DMS153 (cell line): ENCODE measurements at regions not wholly inside any gene's neighbourhood (a gene's known extent, or its start where the extent isn't known, plus 50 kb on each side); places are given as distances from the start of the nearest gene placed in this dataset.

ENCODE experiments used
- DNase-seq: peaks from one replicate; lab custom pipeline; 2025; lab: John Stamatoyannopoulos, UW

DNA sequence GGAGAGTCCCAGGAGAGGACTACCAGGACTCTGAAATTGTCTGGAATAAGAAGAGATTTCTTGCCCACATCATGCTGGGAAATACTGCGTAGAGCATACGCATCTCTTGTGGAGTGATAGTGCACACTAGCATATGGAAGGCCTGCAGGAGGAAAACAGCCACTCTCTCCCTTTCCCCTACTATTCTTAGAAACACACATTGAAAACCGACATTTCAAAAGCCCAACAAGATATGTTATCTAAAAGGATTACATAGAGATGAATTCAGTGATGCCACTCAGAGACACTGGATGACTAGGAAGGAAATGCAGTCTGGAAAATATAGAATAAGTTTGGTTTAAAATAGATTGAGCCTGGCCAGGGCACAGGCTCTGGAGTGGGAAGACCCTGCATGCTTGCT lies 388.7 kb upstream of the NBEA start:
- no peak for DNase-seq

DNA sequence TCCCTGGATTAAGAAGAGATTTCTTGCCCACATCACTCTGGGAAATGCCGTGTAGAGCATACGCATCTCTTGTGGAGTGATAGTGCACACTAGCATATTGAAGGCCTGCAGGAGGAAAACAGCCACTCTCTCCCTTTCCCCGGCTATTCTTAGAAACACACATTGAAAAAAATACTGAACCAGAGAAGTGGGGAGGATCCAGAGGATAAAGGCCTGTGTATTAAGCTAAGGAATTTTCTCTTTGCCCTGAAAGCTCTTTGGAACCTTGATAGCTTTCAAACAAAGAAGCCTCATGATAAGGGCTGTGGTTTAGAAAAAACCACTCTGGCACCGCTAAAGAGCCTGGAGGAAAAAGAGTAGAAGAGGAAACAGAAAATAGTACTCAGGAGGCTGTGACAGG lies 386.1 kb upstream of the NBEA start:
- no peak for DNase-seq

DNA sequence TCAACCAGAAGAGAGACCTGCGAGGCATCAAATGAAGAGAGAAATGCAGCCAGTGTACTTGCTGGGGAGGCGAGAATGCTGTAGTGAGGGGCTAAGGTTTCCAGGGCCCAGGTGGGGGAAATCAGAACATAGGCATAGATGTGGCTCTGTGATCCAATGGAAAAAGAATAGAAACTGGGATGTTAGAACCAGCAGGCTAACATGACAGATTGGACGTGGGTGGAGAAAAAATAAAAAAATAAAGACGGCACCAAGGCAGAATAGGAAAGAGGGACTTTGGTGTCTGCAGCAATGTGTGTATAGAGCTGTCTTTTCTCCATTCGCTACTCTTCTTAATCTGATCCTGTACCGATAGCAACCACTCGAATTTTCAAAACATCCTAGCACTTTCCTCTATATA lies 381.0 kb upstream of the NBEA start:
- DNase-seq = no peak

DNA sequence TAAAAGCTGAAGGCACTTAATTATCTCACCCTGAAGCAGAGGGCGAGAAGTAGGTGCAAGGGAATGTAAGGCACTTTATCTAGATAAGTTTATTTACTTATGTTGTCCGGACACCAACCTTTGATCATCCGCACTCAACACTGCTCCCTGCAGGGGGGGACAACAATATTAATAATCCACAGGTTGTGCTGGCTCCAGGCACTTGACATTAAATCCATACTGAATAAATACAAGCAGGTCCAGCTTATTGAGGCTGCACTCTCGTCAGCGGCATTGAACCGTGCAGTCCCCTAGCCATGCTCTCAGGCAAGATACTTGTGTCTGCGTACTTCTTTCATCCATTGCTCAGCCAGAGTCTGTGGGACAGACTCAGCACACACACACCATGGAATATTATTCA lies 374.5 kb upstream of the NBEA start:
- DNase-seq = no peak

DNA sequence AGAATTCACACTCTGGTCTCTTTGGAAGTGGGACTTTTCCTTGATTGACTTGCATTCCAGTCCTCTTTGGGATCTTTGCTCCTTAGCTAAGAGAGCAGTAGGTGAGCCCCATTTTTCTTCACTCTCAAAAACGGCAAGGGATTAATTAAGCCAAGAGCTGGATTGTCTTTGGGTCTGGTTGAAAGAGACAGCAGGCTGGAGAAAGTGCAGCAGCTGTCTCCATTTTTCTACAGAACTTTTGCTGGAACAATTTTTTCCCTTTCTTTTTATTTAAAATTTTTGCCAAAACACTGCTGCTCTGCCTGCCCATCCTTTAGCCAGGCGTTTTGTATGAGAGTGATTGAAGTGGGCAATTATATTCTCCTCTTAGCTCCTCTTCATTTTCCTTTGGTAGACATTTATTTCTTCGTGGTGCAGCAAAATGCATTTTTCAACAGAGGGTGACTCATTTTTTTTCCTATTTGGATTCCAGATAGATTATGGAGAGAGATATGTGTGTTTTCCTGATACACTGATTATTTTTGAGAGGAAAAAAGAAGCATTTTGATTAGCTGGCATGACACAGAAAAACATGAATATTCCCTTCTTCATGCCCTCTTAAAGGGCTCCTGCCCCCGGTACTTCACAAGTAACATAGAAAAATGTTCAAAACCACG lies 371.2 kb upstream of the NBEA start:
- no peak for DNase-seq

DNA sequence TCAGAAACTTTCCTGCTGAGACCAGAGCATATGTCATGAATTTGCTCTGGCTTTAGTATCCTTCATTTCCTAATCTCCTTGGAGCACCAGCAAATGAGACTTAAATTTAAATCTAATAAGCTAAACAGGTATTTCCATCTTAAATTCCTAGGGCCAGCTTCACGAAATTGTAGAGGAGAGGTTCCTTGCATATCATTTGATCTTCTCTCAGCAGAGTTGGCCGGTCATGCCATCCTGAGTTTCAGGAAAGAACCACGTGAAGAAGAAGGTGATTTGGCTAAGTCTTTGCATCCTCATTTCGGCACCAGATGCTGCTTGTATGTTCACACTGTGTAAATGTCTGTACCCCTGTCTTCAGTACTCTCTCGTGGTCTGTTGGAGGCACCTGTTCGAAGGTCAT lies 370.4 kb upstream of the NBEA start:
- DNase-seq = no peak

DNA sequence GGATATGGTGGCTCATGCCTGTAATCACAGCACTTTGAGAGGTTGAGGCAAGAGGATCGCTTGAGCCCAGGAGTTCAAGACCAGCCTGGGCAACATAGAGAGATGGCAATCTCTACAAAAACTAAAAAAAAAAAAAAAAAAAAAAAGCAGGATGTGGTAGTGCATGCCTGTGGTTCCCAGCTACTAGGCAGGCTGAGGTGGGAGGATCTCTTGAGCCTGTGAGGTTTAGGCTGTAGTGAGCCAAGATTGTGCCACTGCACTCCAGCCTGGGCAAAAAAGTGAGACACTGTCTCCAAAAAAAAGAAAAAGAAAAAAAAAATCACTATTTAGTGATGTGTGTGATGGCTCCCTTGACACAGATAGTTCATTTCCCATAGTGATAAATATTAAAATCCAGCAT lies 365.0 kb upstream of the NBEA start:
- DNase-seq = no peak

DNA sequence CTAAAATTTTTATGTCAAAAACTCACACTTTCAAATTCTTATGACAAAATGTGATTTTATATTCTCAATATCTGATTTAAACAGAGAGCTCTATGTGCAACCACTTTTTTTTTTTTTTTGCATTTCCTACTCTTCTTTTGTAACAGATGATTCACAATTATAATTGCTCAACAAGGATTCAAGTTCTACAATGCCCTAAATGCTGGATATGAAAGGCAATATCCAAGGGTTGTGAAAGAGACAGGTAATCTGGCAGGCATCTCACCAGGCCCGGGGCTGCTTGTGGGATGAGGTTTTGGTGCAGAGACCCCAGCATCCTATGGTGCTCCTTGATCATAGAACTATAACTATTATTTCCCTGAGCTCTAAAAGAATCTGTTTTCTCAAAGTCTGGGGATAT lies 363.6 kb upstream of the NBEA start:
- DNase-seq = no peak

DNA sequence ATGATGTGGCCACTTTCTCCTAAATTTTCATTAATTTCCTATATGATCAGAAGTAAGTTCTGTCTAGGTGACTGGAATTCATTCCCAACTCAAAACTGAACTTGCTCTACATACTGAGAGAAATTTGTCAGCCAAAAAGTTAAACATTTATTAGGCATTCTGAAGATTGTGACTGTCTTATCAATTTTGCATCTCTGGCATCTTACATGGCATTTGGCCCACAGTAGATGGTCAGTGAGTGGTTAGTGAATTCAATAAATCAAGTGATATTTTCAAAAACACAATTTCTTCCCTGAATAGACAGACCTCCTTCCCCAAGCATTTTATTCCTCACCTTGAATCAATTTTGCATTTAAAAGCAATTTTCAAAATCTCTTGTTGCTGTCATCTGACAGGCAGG lies 363.2 kb upstream of the NBEA start:
- DNase-seq = no peak

DNA sequence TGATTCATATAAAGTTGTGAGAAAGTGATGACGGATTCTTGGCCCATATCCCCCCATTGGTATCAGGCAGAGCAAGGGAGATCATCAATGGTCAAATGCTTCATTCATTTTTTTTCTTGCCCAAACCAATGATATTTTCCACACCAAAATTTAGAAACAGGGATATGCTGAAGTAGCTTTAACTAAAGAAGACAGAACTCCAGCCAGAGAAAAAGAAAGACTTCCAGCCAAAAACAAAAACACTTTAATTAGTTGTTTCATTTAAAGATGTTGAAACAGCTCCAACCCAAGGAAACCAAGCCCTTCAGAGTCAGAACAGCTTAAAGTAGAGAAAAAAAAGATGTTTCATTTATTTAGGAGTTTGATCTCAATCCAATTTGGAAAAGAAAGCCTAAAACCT lies 358.9 kb upstream of the NBEA start:
- no peak for DNase-seq

DNA sequence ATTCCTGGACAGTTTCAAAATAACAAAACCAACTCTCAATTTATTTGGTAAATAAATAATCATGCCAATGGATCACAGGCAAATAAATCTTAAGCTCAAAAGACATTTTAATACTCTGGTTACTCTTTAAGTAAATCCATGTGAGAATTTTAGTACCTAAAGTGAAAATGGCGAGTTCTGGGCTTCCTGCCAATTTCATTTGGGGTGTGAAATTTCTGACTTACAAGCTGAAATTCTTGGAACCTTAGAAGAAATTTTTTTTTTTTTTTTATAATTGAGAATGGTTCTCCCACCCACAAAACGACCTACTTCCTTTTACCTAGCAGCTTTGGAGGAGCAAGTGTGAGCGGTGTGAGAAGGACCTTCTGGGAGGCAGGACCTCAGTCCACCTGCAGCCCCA lies 354.5 kb upstream of the NBEA start:
- DNase-seq = no peak

DNA sequence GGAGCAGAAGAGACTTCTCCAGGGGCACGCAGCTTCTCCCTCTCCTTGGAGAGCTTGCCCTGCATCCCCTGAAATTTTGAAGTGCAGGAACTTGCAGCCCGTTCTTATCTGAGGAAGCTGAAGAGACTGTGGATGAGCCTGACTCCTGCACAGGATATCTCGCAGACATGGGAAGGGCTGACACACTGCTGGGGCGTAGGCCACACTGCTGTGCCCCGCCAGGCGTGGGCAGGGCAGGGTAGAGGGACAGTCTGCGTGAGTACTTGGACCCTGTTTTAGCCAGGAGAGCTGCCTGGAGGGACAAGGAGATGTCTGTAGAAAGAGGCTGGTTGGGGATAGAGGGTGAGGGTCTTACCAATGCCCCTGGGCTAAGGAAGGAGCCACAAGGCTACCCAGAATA lies 353.7 kb upstream of the NBEA start:
- no peak for DNase-seq

DNA sequence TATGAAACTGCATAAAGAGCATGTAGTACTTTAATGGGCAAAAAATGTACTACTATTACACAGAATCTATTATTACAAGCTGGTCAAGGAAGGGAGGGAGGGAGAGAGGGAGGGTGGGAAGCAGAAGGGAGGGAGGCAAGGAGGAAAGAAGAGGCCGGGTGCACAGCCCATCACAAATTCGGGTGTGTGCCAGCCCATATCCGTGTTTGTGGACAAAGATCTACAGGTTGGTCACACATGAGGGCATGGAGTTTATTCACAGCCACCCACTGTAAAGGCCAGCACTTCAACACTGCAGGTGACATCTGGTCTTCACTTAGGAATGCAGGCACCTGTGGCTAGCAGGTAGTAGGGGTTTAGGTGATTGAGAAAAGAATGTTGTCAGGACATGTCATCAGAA lies 352.5 kb upstream of the NBEA start:
- no peak for DNase-seq

DNA sequence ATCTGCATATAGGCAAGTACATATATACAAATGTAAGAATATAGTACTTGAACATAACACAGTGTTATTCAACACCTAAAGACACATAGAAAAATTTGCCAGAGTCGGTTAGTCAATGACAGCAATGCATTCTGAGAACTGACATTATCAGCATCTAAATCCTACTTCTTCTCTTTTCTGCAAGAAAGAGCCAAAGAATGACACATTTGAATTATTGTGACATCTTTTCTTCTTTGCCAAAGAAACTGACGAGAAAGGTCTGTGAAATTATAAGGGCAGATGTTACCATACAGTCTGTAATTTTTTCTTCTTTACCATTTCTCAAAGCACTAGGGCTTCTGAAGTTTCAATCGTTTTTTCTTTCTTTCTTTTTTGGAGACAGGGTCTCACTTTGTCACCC lies 350.9 kb upstream of the NBEA start:
- no peak for DNase-seq

DNA sequence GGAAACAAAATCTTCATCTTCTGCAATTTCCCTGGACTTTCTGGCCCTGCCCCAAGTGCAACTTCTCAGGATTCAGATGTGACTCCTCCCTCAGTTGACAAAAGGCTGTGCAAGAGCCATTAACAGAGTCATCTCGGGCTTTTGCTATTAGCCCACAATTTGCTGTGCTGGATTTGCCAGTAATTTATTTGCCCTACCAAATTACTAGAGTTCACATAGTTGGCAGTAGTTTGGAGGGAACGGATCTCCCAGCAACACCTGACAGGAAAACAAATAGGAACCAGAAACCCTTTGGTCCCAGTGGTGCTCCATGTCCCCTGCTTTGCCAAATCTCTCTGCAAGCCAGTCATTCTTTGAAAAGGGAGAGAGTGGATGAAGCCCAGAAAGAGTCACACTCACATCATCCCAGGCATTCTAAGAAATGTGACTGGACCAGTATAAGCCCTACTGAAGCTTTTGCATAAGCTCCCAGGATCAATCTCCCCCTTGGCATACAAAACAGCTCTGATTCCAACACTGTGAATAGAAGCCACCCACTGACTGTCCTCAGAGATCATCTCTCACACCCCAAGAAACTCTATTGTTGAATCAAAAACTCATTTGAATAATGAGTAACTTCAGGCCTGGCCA lies 350.1 kb upstream of the NBEA start:
- no peak for DNase-seq

DNA sequence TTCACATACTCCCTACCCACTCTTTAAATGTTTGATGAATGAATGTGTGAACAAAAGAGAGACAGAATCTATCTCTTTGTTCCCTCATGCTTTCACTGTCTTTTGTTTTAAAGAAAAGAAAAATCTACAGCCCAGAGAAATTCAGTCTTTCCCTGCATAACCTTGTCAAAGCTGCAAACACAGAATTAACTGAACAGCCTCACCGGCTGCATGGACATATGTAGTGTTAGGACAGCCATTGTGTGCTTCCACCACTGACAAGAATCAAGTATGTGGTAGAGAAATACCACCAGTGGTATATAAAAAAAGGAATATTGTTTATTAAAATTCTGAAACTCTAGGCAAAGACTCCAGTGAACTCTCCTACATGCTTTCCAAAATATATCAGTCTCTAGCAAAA lies 348.4 kb upstream of the NBEA start:
- no peak for DNase-seq

DNA sequence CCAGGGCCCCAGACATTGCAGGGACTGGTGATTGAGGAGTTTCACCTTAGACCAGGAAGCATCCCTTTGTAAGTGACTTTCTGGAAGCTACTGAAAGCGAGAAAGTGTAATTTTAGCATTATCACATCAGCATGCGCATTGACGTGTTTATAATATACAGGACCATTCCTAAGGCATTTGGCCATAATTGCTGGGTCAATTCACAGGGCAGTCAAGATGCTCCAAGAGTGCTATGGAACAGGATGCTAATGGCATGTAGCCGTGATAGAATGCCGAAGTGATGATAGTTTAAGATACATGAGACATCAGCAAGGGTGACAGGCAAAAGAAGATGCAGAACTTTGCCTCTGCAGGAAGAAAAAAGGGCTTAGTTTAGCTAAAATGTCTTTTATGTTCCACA lies 347.6 kb upstream of the NBEA start:
- DNase-seq = no peak

DNA sequence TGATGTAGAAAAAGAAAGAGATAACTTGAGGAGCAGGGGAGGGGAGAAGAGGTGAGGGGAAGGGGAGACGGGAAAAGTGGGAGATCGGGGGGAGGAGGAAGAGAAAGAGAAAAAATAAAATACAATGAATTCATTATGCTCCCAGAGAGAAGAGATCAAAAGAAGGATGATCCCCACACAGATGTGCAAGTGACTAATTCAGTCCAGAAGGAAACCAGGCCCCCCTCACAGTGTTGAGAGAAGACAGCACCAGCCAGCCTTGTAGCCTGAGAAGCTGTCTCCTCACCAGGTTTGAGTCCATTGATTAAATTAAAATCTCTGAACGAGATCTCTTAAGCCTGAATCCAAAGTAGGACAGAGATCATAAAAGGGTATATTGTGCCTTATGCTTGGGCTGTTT lies 333.7 kb upstream of the NBEA start:
- no peak for DNase-seq

DNA sequence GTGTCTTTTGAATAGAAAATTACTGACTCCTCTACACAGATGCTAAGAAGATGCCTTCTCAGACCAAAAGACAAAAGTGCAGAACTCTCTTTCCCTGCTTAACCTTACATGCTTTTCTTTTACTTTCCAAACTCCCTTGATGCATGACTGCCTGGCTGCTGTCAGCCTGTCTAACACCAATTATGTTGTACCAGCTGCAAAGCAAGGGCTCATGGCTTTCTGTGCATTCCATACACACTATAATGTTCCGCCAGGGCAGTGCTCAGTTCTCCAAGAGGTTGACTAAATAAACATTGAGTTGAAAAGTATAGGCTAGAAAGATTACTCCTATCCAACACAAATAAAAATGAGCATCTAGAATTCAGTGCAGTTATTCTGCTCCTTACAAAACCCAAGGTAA lies 330.4 kb upstream of the NBEA start:
- no peak for DNase-seq

DNA sequence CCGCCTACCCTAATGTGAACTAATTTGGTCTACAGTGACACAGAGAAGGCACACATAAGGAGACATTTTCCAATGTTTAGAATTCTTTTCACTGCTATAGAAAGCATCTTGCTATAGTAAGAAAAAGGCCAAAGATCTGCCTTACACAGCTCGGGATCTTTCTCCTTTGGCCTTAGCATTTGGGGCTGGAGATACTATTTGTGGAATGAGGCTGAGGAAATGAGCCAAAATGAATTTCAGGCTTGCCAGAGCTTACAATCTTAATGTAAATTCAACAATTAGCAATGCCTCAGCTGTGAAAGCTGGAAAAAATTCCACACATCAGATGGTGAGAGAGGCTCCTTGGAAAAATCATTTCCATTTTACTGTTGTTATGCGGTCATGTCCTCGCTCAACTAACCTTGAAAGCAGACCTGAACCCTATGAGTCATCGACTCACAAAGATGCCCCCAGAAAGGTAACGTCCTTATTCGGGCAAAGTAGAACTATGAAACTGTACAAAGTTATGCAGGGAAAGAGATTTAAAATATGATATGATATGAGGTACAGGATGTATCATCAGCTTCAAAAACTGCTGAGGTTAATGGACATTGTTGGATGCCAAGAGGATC lies 324.5 kb upstream of the NBEA start:
- DNase-seq = no peak

DNA sequence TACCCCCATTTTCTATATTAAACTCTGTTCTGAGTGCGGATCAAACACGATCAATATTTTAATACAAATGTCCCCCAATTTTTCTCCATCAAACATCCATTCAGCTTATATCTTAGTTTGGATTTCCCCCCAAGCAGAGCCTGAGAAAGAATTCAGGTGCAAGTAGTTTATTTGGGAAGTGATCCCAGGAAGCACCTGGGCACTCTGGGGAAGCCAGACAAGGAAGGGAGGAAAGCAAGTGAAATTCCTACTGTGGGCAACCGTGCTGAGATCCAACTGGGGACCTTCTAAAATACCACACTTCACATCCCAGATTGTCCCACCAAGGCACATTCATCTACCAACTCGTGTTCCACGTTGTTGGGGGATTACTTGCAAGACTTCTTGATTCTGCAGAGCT lies 323.4 kb upstream of the NBEA start:
- DNase-seq = no peak

DNA sequence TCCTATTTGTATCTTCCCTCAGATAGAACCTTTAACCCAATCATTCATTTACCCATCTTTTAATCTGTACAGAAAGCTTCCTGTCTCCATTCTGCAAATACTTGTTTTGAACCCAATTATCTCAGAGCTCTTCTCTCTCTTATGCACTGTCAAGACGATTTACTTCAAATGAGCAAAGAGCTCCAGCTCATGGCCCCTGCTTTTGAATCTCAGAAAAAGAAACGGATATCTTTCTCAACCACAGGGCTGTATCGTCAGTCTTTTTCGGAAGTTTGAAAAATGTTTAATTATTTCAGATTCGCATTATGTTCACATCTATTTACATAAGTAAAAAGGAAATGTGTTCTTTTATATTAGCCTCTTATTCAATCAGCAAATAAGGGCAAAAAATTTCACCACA lies 322.7 kb upstream of the NBEA start:
- no peak for DNase-seq

DNA sequence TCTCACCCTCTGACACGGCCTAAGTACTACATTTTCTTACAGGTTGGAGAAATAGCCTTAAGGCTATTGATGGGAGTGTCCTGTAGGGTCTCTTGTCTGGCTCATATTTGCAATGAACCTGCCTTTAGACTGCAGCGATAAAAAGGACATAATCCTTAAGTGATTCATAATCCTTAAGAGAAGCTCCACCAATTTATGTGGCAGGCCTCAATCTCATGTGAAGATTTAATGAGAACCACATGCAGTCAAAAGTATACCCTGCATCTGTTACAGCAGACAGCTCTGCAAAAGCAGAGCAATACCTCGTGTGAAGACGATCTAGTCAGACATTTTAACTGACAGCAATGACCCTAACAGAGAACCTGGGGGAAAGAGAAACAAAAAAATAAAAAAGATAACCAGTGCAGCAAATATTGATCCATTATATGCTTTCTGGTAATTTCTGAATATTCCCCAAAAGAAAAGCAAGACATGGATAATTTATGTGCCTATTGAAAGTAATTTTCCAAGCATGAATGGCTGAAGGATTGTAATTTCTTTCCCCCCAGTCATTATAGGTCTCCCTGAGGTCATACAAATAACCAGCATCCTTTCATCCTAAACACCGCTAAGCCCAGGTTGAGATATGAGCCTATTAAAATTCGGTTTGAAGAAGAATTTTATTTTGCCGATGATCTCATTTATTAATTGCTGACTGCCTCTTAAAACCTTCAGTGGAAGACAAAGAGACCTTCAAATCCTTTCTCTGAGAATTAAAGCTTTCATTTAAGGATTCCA lies 321.8 kb upstream of the NBEA start:
- DNase-seq = no peak
